GM19035 (cell line): ENCODE measurements at regions not wholly inside any gene's neighbourhood (a gene's known extent, or its start where the extent isn't known, plus 50 kb on each side); places are given as distances from the start of the nearest gene placed in this dataset.

Experiments
- ATAC-seq: cut with Tn5 transposase; IDR thresholded peaks from one replicate; pipeline ENCODE4 v1.9.1; 2021; ENCODE audit not compliant: unreplicated experiment

GRCh38 chrX:36913551-36913950 lies 94.6 kb upstream of the FAM47C start:
- no peak for ATAC-seq

GRCh38 chrX:36916941-36917340 lies 91.2 kb upstream of the FAM47C start:
- ATAC-seq, result no peak

GRCh38 chrX:36927712-36928111 lies 80.5 kb upstream of the FAM47C start:
- no peak for ATAC-seq

- ATAC-seq, result no peak
Observed at GRCh38 chrX:36930491-36930890, 77.7 kb upstream of the FAM47C start.

GRCh38 chrX:36947214-36947613 lies 61.0 kb upstream of the FAM47C start:
- no peak for ATAC-seq

- no peak for ATAC-seq
Observed at GRCh38 chrX:36950495-36951253, 57.5 kb upstream of the FAM47C start.

GRCh38 chrX:36957425-36958328 lies 50.5 kb upstream of the FAM47C start:
- no peak for ATAC-seq
